ENCODE measurements at regions not wholly inside any gene's neighbourhood (a gene's known extent, or its start where the extent isn't known, plus 50 kb on each side); places are given as distances from the start of the nearest gene placed in this dataset.
A peak's percentile ranks its signal among the peaks of the same experiment; 100 is the strongest.

DNA sequence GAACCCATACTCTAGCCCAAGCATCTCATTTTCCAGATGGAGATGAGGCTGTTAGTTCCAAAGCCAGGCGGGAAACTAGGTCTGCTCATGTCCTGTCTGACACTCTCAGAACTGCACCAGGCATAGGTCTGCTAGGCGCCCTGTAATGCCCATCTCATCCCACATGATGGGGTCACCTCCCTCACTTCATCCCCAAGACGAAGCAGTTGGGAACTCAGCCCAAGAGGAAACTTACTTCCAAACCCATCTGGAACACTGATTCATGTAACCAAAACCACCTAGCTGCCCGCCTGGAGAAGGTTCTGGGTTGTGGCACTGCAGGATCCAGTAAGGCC, 84.0 kb upstream of the PRNP start:
- intact Hi-C loops (cut with DNase I): no loop called here
- no peak for DNase-seq (ENCODE audit: low spot score)

DNA sequence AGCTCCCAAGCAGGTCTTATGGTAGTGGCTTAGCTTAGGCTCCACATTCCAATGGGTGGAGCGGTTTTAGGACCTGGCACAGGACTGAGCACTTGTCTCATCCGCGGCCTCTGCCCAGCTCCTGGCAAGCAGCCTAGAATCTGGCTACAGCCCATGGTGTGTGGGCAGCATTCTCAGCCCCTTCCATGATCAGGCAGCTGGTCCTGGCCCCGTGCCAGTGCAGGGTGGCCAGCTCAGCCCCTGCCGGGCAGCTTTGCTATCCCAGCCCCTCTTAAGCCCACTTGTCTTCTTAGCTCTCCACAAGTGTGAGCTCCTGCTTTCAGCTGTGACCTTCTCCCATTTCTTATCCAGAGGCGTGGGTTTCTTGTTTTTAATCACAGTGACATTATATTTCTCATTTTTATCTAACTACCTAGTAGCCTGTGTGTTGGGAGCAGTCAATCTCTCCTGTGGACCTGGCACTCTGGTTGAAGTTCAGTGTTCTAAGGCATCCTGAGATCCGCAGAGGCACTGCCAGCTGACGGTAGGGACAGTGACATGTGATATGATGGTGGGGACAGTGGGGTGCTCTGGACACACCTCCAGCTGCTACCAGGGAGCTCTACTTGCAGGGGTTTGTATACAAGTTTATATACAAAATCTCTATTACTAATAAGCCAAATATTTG, 84.5 kb upstream of the PRNP start:
- intact Hi-C loops (cut with DNase I): no loop called here
- DNase-seq (ENCODE audit: low spot score): peak; percentile 90

DNA sequence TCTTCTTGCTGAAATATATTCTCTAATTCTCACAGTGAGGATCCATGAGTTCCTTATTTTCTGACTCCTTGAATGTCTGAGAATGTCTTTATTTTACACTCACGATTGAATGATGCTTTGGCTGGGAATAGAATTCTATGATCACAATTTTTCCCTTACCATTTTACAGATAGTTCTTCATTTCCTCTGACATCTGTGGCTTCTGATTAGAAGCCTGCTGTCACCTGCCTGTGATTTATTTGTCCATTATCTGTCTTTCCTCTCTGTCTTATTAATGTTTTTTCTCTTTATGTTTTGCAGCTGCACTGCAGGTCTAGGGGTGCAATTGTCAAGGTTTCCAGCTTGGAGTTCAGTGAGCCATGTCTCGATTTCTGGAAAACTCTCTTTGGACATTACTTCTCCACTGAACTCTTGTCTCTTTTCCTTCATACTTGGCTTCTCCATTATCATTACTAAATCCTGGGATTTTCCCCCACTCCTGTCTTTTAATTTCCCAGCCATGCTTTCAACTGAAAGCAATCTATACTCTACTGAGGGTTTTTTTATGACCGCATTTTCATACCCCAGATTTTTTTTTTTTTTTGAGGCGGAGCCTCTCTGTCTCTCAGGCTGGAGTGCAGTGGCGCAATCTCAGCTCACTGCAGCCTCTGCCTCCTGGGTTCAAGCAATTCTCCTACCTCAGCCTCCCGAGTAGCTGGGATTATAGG, 85.8 kb upstream of the PRNP start:
- DNase-seq (ENCODE audit: low spot score): no peak
- intact Hi-C loops (cut with DNase I): no loop called here

DNA sequence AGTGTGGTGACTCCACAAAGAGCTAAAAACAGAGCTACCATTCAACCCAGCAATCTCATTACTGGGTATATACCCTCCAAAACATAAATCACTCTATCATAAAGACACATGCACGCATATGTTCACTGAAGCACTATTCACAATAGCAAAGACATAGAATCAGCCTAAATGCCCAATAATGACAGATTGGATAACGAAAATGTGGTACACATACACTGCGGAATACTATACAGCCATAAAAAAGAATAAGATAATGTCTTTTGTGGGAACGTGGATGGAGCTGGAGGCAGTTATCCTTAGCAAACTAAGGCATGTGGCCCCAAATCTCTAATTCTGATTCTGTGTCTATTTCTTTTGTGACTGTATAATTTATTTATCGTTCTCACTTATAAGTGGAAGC, 89.0 kb upstream of the PRNP start:
- intact Hi-C loops (cut with DNase I): no loop called here
- no peak for DNase-seq (ENCODE audit: low spot score)

DNA sequence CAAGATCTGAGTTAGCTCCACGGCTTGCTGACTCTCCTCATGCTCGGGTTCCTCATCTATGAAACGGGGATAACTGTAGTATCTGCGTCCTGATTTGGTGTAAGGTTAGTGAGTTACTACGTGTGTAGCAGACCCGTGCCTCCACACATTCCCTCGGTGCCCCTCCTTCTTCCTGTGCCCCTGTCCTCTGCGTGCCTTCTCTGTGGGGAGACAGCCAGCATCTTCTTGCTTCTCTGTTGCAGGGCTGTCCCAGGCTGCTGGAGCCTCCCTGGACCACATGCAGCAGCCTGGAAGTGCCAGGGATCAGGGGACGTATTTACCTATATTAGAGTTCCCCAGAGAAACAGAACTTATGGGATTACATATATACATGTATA, 93.1 kb upstream of the PRNP start:
- DNase-seq (ENCODE audit: low spot score): no peak
- intact Hi-C loops (cut with DNase I): no loop called here

DNA sequence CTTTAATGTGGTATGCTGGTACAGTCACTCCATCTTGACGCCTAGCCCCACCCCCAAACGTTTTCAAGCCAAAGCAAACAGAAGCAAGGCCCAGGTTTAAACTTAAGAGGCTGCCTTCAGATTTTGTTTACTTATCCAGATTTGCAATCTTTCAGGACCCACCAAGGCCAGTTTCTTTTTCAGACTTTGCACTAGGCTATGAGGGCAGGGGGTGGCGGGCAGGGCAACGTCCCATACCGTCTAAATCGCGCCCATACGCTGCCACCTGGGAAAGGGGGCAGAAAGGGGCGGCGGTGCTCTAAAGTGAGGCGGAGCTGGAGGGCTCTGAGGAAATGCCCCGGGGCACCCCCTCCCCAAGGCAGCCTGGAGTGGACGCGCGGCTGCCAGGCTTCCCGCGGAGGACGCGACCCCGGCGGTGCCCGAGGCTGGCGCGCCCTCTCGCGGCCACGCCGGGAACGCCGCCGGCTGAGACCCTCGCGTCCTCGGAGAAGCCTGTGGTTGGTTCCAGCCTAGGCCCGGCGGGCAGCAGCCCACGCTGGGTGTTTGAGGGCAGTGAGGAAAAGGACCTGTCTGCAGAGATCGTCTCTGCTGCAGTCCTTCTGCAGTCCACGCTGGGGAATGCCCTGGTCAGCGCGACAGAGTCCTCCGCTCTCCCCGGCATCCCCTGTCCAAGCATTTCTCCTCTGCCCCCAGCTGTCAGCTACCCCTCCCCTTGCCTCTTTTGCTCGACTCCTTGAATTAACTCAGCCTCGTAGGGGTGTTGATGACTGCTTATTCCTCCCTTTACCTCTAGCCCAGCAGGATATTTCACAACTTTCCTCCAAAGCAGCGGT, 93.7 kb upstream of the PRNP start:
- no peak for DNase-seq (ENCODE audit: low spot score)
- intact Hi-C loops (cut with DNase I): no loop called here

DNA sequence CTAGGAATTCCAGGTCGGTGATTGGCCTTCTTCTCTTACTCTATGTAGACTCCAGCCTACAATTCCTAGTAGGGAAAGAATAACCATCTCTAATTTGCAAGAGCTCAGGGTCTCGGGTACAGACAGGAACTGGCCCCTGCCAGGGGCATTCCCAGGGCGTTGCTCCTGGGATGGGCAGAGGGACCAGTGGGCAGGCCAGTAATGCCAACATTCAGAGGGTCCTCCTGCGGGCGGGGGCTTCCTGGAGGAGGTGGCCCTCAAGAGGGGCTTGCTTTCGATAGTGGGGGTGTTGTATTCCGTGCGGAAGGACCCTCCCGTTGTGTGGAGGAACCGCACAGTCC, 94.3 kb upstream of the PRNP start:
- intact Hi-C loops (cut with DNase I): loop anchor here (2.0 kb wide), 1 partner anchor 483 kb away; no protein-coding TSS in a partner anchor
- DNase-seq (ENCODE audit: low spot score): no peak

DNA sequence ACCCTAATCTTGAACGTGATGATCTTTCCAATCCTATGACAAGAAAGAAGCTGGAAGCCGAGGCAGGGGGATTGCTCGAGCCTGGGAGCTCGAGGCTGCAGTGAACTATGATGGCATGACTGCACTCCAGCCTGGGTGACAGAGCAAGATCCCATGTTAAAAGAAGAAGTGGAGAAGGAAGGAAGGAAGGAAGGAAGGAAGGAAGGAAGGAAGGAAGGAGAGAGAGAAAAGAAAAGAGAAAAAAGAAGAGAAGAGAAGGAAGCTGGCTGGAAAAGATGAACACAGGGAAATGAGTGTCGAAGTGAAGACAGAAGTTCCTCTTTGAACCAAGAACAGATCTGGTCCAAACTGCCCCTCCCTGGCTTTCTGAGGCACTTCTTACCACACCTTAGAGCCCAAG, 100.5 kb upstream of the PRNP start:
- DNase-seq (ENCODE audit: low spot score): no peak
- intact Hi-C loops (cut with DNase I): no loop called here

DNA sequence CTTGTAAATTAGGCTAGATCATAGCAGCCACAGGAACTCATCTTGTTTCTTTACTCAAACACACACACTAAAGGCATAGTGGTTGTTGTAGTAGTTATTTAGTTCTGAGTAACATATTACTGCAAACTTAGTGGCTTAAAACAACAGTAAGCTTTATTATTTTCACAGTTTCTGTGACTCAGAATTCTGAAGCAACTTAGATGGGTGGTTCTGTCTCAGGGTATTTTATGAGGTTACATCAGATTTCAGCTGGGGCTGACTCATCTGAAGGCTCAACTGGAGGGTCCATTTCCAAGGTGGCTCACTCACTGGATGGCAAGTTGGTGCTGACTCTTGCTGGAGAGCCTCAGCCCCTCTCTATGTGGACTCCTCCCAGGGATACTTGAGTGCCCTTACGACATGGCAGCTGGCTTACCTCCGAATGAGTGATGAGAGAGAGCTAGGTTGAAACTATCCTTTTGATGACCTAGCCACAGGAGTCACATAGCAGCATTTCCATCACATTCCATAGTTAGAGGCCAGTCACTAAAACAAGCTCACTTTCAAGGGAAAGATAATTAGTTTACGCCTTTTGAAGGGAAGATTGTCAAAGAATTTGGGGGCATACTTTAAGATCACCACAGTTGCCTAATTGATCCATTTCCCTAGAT, 101.0 kb upstream of the PRNP start:
- intact Hi-C loops (cut with DNase I): no loop called here

DNA sequence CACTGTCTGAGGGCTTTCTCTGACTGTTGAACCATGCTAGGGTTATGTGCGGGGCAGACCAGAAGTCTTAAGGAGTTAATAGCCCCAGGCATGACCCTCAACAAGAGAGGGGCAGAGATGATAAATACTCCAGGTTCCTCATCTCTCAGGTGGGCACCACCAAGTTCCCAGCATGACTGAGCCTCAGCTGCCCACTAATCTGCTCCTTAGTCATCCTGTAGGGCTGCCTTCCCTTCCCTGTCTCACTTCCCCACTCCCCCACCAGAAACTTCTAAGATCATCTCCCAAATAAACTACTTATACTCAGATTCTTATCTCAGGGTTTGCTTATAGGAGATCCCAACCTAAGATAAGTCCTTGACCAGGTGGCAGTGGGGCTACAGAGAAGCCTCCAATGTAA, 101.7 kb upstream of the PRNP start:
- no peak for DNase-seq (ENCODE audit: low spot score)

More for the DNA sequence above, 101.0 kb upstream of the PRNP start:
- DNase-seq (ENCODE audit: low spot score): no peak

DNA sequence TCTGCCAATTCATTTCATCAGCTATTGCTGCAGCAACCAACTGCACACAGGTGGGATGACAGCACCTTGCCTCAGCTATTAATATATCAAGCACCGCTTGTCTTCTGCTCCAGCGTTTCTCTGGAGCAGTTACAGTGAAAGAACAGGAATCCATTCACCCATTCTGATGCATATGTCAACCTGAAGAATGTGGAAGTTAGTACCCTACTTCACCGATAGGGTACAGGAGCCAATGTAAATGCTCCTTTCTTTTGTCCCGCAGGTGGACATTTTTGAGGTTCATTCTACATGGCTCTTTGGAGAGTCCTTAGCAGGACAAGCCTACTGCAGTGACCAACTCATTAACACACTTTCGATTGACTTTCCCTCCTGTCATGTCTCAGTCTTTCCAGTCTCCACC, 104.4 kb upstream of the PRNP start:
- intact Hi-C loops (cut with DNase I): no loop called here
- no peak for DNase-seq (ENCODE audit: low spot score)

More for the DNA sequence above, 101.7 kb upstream of the PRNP start:
- intact Hi-C loops (cut with DNase I): no loop called here

DNA sequence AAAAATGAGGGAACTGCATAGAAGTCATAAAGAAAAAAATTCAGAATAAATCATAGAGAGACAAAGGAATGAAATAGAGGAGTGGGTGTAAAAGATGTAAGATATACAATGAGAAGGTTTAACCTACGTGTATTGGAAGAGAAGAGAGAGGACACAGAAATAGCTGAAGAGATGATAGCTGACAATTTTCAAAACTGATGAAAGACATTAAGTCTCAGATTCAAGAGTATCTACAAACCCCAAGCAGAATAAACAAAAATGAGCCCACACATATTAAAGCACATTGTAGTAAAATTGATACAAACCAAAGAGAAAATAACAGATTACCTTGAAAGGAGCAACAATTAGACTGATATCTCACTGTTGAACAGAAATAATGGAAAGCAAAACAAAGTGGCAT, 107.9 kb upstream of the PRNP start:
- no peak for DNase-seq (ENCODE audit: low spot score)
- intact Hi-C loops (cut with DNase I): no loop called here

DNA sequence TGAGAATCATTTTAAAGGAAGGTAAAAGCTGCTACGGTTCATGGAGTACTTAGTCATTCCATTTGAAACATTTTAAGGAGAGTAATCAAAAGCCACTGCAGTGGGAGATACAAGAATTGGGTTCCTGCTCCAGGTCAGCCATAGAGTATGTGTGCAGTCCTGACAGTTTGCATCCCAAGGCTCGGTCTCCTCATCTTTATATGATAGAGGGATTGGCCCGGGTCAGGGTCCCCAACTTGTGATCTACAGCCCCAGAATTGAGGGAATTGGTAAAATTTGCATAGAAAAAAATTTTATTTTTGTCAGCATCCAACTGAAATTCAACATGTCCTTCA, 111.9 kb upstream of the PRNP start:
- intact Hi-C loops (cut with DNase I): no loop called here
- no peak for DNase-seq (ENCODE audit: low spot score)

DNA sequence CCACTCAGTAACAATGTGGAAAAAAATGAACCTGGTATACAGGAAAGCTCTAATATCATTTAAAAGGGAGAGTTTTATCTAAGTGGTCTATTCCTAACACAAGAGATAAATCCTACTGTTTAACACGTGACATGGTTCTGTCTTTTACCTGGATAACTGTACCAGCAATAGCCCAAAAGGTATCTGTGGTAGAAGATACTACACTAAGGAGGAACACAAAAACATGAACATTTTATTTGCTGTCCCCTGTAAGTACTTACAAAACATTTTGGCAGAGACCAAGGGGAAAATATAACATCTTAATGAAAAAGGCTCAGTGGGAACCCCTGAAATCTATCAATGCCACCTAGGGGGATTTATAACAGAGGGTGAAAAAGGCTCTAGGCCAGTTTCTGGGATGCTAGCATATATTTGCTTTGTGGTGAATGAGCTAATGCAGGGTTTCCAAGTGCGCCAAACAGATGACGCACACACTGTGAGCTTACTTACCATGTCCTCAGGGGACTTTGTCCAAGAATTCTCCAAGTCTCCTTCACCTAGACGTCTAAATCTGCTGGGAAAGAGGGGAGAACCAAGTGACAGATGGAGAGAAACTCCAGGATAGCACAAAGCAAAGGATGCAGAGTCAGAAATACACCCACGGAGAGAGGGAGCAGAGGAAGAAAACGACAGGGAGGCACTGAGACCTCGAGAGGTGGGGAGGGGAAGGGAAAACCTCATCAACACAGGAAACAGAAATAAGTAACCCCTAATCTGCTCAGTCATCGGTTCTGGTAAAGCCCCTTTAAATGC, 112.5 kb upstream of the PRNP start:
- intact Hi-C loops (cut with DNase I): no loop called here
- no peak for DNase-seq (ENCODE audit: low spot score)

DNA sequence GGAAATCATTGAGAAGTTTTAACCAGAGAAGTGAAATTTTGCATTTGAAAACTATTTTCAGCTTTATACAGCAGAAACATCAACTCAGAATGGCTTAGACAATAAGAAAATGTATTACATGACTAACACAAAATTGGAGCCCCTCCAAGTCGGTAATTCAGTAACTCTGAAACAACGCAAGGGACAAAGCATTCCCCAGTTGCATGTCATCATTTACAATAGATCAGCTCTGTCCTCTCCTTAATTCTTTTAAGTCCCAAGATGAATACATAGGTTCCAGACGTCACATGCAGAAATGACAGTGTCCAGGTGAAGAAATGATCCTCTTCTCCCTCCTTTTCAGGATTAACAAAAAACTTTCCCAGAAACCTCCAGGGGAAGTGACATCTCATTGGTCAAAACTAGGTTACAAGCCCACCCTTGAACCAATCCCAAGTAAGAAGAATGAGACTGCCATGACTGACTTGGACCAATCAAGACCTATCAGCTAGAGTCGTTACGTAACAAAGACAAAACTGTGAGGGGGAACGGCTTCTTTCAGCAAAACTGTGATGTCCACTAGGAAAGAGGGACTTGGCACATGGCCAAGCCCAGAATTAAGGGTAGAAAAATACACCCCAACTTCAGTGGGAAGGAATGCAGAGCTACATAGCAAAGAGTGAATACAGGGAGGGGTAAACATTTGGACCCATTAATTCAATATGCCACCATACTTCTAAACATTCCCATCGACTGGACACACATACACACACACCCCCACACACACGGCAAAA, 114.3 kb upstream of the PRNP start:
- intact Hi-C loops (cut with DNase I): no loop called here
- no peak for DNase-seq (ENCODE audit: low spot score)

DNA sequence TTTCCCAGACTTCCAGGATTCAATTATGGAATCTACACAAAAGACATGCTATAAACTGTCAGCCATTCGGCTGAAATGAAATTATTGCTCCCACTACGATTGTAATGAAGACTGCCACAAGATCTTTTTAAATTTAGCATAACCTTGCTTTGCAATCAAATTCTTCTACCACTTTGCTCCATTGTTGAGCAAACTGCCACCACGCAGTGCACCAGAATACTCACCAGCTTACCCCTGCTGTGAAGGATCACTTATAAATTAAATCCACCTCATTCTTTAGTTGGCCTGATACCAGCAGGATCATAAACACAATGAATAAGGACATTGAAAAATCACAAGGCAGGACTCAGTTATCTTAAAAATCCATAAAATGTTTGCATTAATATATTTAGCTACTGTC, 116.4 kb upstream of the PRNP start:
- intact Hi-C loops (cut with DNase I): no loop called here
- no peak for DNase-seq (ENCODE audit: low spot score)

DNA sequence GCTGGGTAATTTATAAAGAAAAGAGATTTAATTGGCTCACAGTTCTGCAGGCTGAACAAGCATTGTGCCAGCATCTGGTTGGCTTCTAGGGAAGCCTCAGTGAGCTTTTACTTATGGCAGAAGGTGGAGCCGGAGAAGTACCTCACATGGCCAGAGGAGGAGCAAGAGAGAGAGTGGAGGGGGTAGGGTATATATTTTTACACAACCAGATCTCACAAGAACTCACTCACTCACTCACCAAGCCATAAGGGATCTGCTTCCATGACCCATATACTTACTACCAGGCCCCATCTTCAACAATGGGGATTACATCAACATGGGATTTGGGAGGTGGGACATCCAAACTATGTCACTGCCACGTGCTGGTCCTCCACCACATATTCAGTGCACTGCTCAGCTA, 117.2 kb upstream of the PRNP start:
- intact Hi-C loops (cut with DNase I): no loop called here
- DNase-seq (ENCODE audit: low spot score): no peak

DNA sequence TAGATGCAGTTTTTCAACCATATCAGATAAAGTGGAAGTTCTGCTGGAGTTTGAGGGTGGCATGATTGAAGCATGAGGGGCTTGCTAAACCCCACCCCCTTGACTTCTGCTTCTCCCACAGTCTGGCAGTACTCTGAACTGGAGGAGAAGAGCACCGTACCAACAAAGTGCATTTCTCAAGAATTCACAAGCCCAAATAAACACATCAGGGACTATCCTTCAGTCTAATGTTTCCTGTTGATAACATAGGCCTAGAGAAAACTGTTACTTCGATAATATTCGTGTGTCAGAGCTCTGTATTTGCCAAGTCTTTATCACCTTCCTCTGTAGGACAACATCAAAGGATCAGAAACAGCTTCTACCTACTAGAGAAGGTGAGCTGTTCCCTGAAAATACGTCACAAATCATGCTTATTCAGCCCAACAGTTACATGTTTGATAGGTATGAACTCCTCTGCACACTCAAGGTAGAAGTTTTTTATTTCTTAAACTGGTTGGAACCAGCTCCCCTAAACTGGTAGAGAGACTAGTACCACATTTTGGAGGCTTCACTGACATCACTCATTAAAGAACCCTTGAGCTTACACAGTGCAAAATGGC, 117.8 kb upstream of the PRNP start:
- intact Hi-C loops (cut with DNase I): no loop called here
- no peak for DNase-seq (ENCODE audit: low spot score)

DNA sequence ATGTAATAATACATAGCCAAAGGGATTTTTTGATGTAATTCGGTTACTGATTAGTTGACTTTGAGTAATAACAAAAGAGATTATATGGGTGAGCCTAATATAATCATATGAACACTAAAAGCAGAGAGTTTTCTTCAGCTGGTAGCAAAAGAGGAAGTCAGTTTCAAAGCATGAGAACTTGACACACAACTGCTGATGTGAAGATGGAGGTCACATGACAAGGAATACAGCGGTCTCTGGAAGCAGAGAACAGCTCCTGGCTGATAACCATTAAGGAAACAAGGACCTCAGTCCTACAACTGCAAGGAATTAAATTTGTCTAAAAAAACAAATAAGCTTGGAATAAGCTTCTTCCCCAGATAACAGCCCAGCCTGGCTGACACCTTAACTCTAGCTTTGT, 119.1 kb upstream of the PRNP start:
- intact Hi-C loops (cut with DNase I): no loop called here
- no peak for DNase-seq (ENCODE audit: low spot score)
